Activated naive CD8-positive, alpha-beta T cell treated with anti-CD3 and anti-CD28 coated beads, Interleukin-2, amount 50 U/mL, for 24 hours (primary cell): ENCODE measurements at regions not wholly inside any gene's neighbourhood (a gene's known extent, or its start where the extent isn't known, plus 50 kb on each side); places are given as distances from the start of the nearest gene placed in this dataset.
"Not testable (repeated sequence)": the region's sequence is repeated elsewhere in the genome, so short reads cannot be mapped to it uniquely, and the experiment has no call there.

Experiments
- ATAC-seq: fragments of 150-1000 bp; cut with Tn5 transposase; one replicate; pipeline ENCODE4 v1.10.0; 2021
- DNase-seq: peaks from one replicate; pipeline ENCODE4 v3.0.0; 2021
- H3K27ac Mint-ChIP-seq: one replicate; pipeline ENCODE4 v1.8.0; 2021; ENCODE audit warnings: mild to moderate bottlenecking, mixed read lengths
- H3K27me3 Mint-ChIP-seq: one replicate; pipeline ENCODE4 v1.8.0; 2021; ENCODE audit warnings: mixed read lengths
- H3K36me3 Mint-ChIP-seq: one replicate; pipeline ENCODE4 v1.8.0; 2021; ENCODE audit warnings: low read depth, mixed read lengths
- H3K4me1 Mint-ChIP-seq: one replicate; pipeline ENCODE4 v1.8.0; 2021; ENCODE audit warnings: mixed read lengths
- H3K4me3 Mint-ChIP-seq: one replicate; pipeline ENCODE4 v1.8.0; 2021; ENCODE audit warnings: mild to moderate bottlenecking, moderate library complexity, mixed read lengths
- H3K9me3 Mint-ChIP-seq: one replicate; pipeline ENCODE4 v1.8.0; 2021; ENCODE audit warnings: mixed read lengths

DNA sequence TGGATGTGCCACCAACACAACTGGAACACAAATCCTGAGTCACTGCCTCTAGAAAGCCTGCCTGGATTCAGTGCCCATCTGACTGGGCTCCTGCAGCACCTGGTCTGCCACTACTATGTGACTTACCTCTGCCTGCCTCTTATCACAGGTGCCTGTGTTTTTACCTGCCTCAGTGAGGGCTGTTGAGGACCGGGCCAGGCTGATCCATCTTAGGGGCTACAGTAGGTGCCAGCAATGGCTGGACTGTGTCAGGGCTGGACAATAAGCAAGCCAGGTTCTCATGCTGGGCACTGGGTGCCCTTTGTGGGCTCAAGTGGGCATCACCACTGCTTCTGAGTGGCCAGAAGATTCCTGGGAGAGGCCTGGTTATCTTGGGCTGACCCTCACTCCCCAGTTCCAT is 948.6 kb upstream of the TPTE start:
- not testable (repeated sequence) for H3K27ac Mint-ChIP-seq, H3K36me3 Mint-ChIP-seq, H3K27me3 Mint-ChIP-seq, ATAC-seq, H3K4me1 Mint-ChIP-seq, H3K4me3 Mint-ChIP-seq, DNase-seq, H3K9me3 Mint-ChIP-seq

DNA sequence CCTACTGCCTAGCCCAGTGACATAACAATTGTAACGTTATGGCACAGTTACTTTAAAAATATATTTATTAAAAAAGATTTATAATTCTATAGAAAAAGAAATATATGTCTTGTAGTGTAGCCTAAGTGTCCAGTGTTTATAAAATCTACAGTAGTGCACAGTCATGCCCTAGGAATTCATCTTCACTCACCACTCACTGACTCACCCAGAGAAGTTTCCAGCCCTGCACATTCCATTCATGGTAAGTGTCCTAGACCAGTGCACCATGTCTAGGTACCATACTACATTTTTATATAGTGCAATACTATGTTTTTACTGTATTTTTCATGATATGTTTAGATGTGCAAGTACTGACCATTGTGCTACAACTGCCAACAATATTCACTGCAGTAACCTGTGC is 947.9 kb upstream of the TPTE start:
- not testable (repeated sequence) for H3K27ac Mint-ChIP-seq, H3K36me3 Mint-ChIP-seq, DNase-seq, H3K27me3 Mint-ChIP-seq, H3K9me3 Mint-ChIP-seq, ATAC-seq, H3K4me1 Mint-ChIP-seq, H3K4me3 Mint-ChIP-seq

DNA sequence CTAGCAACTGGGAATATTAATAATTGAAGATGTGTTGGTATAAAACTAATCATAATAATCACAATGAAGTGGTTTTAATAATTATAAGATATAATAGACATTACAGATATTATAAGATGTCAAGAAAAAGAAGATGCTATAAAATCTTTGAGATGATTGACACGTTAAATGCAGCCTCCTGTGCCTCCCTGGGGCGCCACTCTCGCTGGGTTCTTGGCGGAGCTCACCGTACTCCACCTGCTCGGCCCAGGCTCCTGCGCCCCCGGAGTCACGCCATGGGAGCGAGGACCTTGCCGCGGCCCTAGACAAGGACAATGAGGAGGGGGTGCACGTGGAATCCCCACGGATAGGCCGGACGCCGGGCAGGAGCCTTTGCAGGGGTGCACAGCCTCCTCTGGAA is 942.1 kb upstream of the TPTE start:
- DNase-seq, H3K4me1 Mint-ChIP-seq, H3K27me3 Mint-ChIP-seq, H3K4me3 Mint-ChIP-seq, ATAC-seq, H3K9me3 Mint-ChIP-seq, H3K36me3 Mint-ChIP-seq, H3K27ac Mint-ChIP-seq: not testable (repeated sequence)

DNA sequence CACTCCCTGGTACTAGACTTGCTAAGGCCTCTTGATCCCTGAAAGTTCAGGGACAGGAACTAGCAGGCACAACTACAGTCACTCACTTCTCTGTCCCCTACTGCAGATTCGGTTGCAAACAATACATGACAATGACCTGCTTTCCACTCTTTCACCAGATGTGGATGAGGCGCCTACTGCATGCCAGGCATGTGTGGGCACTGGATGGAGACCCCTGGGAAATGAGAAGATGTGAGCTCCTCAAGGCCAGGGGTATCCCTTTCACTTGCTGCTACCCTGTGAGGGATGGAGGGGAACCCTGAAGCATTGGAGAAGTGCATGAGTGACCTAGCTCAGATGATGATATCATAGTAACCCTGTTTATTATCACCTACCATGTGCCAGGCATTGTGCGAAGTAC is 933.4 kb upstream of the TPTE start:
- not testable (repeated sequence) for H3K27ac Mint-ChIP-seq, ATAC-seq

DNA sequence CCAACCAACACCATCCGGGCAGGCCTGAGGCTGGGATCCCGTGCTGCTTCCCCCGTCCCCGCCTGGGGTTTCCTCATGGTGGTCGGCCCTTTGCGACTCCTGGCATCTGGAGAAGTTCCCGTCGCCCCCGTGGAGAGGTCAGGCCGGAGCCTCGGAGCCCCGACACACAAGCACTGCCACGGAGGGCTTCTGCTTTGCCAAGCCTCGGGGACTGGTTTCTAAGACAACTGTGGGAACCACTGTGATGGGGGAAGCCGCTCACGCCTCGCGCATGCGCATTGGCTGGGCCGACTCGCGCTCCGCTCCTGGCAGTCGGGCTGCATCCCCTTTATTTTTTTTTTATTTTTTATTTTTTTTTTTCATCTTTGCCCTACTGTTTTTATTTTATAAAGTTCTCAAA is 928.8 kb upstream of the TPTE start:
- not testable (repeated sequence) for DNase-seq, ATAC-seq, H3K4me3 Mint-ChIP-seq, H3K27ac Mint-ChIP-seq, H3K36me3 Mint-ChIP-seq, H3K4me1 Mint-ChIP-seq, H3K27me3 Mint-ChIP-seq, H3K9me3 Mint-ChIP-seq

More for the DNA sequence above, 933.4 kb upstream of the TPTE start:
- not testable (repeated sequence) for H3K36me3 Mint-ChIP-seq, H3K9me3 Mint-ChIP-seq, H3K27me3 Mint-ChIP-seq, DNase-seq, H3K4me3 Mint-ChIP-seq, H3K4me1 Mint-ChIP-seq

DNA sequence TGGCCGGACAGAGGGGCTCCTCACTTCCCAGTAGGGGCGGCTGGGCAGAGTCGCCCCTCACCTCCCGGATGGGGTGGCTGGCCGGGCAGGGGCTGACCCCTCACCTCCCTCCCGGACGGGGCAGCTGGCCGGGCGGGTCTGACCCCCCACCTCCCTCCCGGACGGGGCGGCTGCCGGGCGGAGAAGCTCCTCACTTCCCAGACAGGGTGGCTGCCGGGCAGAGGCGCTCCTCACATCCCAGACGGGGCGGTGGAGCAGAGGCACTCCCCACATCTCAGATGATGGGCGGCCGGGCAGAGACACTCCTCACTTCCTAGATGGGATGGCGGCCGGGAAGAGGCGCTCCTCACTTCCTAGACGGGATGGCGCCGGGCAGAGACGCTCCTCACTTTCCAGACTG is 927.7 kb upstream of the TPTE start:
- not testable (repeated sequence) for ATAC-seq, H3K4me1 Mint-ChIP-seq, H3K9me3 Mint-ChIP-seq, H3K4me3 Mint-ChIP-seq, H3K27me3 Mint-ChIP-seq, DNase-seq, H3K36me3 Mint-ChIP-seq, H3K27ac Mint-ChIP-seq

DNA sequence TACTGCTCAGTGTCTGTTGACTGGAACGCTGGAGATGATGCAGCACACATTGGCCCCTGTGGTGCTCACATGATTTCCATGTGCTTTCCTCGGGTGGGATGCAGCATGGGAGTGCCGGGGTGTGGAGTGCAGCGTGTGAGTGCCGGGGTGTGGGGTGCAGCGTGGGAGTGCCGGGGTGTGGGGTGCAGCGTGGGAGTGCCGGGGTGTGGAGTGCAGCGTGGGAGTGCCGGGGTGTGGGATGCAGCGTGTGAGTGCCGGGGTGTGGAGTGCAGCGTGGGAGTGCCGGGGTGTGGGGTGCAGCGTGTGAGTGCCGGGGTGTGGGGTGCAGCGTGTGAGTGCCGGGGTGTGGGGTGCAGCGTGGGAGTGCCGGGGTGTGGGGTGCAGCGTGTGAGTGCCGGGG is 907.4 kb upstream of the TPTE start:
- not testable (repeated sequence) for H3K27ac Mint-ChIP-seq, H3K9me3 Mint-ChIP-seq, H3K36me3 Mint-ChIP-seq, H3K4me1 Mint-ChIP-seq, ATAC-seq, H3K4me3 Mint-ChIP-seq, DNase-seq, H3K27me3 Mint-ChIP-seq

DNA sequence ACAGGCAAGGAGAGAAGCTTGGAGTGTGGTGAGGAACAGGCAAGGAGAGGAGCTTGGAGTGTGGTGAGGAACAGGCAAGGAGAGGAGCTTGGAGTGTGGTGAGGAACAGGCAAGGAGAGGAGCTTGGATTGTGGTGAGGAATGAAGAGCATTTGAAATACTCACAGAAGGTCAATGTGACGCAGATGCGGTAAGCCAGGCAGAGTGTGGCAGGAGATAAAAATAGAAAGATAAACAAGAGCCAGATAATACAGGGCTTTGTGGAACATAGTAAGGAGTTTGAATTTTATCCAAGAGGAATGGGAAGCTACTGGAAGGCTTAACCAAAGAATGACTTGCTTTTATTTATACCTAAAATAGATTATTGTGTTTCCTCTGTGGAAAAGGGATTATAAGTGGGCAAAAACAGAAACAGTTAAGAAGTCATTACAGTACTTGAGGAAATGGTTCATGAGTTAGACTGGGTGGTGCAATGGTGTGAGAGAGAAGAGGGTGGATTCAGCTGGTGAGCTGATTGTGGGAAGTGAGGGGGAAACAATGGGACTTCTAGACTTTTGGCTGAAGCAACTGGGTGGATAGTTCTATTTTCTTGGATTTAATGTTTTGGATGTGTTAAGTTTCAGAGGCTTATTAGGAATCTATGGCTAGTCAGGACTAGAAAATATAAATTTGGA is 900.1 kb upstream of the TPTE start:
- not testable (repeated sequence) for H3K27ac Mint-ChIP-seq, H3K36me3 Mint-ChIP-seq, H3K27me3 Mint-ChIP-seq, ATAC-seq, H3K4me3 Mint-ChIP-seq, H3K9me3 Mint-ChIP-seq, DNase-seq, H3K4me1 Mint-ChIP-seq

DNA sequence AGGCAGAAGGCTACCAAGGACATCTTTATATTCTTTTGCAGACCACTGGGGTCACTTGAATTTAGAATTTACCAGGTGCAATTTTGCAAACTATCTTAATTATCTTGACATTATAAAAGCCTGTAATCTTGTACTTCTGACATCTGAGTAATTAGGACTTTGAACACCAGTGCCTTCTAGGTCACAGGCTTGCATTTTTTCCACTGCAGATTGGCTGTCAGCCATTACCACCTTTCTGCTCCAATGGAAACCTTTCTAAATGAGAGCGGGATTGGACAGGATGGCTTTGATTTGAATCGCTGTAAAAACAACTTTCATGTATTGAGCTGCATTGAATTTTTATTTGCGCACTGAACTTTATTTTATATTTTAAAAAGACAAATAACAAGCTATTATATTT is 893.3 kb upstream of the TPTE start:
- not testable (repeated sequence) for ATAC-seq, H3K36me3 Mint-ChIP-seq, H3K27me3 Mint-ChIP-seq, H3K27ac Mint-ChIP-seq, H3K4me3 Mint-ChIP-seq, H3K4me1 Mint-ChIP-seq, H3K9me3 Mint-ChIP-seq, DNase-seq

DNA sequence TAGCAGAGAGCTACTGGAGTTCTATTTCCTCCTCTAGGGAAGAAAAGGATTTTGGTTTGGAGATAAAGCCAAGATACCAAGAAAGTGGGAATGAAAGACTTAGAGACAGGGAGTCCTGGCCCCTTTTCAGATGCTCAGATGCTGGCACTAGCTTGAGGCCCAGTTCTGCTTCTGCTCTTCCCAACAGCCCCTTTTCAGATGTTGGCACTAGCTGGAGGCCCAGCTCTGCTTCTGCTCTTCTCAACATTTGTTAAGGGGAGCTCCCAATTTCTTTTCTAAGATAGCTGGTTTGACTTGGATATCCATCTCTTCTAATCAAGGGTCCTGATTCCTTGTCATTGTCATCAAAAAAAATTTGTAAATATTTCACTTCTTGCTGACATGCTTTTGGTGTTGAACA is 874.0 kb upstream of the TPTE start:
- not testable (repeated sequence) for H3K27me3 Mint-ChIP-seq, H3K4me3 Mint-ChIP-seq, ATAC-seq, H3K4me1 Mint-ChIP-seq, H3K27ac Mint-ChIP-seq, DNase-seq, H3K36me3 Mint-ChIP-seq
- H3K9me3 Mint-ChIP-seq: peaks cover 12% of the 10 kb centered on the region

DNA sequence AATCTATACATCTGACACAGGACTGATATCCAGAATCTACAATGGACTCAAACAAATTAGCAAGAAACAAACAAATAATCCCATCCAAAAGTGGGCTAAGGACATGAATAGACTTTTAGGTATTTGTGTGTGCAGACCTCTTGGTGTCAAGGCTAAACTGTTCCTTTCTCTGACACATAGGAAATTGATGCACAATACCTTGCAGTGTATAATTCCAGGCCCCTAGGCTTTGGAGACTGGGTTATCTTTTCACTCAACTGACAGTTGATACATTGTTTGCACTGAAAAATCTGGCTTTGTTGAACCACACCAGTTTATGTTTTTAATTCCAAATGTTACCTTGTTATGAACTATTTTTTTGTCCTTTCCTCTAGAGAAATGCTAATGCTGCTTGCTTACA is 873.1 kb upstream of the TPTE start:
- not testable (repeated sequence) for H3K4me3 Mint-ChIP-seq, H3K36me3 Mint-ChIP-seq, DNase-seq, ATAC-seq, H3K4me1 Mint-ChIP-seq, H3K27ac Mint-ChIP-seq, H3K27me3 Mint-ChIP-seq
- H3K9me3 Mint-ChIP-seq: peaks cover 12% of the 10 kb centered on the region

DNA sequence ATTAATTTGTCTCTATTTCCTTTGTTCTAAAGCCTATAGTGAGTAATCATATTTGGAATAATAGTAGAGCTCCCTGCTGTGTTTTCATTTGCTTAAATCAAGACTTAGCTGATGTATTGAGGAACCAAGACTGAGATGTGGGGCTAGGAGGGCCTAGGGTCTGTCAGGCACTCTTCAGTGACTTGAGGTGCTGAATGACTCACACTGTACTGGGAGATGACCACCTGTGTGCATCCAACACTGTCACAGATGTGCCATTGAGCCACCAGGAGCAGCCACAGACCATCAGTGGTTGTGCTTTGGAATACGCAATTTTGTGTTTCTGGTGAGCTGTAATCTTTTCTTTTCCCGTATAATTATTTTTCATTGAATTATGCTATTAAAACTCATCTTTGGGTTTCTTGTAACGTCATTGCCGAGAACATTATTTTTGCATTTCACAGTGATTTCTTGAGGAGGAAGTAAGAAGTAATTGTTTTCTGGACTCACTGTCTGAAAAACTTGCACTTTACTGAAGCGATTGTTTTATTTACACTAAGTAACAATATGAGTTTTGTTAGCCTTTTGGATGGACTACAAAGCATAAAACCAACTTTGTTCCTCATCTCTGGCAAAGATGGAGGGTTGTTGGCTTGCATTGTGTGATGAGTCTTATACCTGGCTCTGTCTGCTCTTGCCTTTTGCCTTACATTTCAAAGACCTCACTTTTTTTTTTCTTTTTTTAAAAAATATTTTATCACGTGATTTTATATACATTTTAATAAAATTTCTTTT is 872.2 kb upstream of the TPTE start:
- H3K4me3 Mint-ChIP-seq, H3K4me1 Mint-ChIP-seq, DNase-seq, ATAC-seq, H3K27me3 Mint-ChIP-seq, H3K36me3 Mint-ChIP-seq, H3K27ac Mint-ChIP-seq: not testable (repeated sequence)
- peaks cover 12% of the 10 kb centered on the region for H3K9me3 Mint-ChIP-seq

DNA sequence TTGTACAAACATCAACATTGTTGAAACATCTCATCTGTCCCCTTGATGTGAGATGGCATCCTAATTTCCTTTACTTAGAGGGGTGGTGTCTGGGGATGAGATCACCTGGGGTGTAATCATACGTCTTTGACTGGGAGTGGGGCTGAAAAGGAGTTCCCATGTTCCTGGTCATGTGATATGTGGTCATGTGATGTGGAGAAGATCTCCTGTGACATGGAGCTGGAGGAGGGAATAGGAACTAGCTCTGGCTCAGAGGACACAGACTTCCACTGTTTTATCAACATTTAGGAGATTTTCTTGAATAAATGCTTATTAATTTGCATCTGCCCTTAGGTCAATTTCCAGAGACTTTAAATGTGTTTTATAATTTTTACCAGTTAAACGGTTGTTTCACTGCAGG is 868.6 kb upstream of the TPTE start:
- not testable (repeated sequence) for H3K4me1 Mint-ChIP-seq, H3K27ac Mint-ChIP-seq, H3K36me3 Mint-ChIP-seq, H3K27me3 Mint-ChIP-seq, ATAC-seq, H3K4me3 Mint-ChIP-seq, DNase-seq
- peaks cover 23% of the 10 kb centered on the region for H3K9me3 Mint-ChIP-seq

DNA sequence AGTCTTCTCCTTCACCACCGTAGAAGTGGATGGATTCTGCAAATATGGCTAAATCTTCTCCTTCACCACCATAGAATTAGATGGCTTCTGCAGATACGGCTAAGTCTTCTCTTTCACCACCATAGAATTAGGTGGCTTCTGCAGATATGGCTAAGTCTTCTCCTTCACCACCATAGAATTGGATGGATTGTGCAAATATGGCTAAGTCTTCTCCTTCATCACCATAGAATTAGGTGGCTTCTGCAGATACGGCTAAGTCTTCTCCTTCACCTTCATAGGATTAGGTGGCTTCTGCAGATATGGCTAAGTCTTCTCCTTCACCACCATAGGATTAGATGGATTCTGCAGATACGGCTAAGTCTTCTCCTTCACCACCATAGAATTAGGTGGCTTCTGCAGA is 866.2 kb upstream of the TPTE start:
- not testable (repeated sequence) for H3K4me3 Mint-ChIP-seq, ATAC-seq, H3K27me3 Mint-ChIP-seq, H3K36me3 Mint-ChIP-seq, H3K27ac Mint-ChIP-seq, H3K4me1 Mint-ChIP-seq, DNase-seq
- peaks cover 26% of the 10 kb centered on the region for H3K9me3 Mint-ChIP-seq

DNA sequence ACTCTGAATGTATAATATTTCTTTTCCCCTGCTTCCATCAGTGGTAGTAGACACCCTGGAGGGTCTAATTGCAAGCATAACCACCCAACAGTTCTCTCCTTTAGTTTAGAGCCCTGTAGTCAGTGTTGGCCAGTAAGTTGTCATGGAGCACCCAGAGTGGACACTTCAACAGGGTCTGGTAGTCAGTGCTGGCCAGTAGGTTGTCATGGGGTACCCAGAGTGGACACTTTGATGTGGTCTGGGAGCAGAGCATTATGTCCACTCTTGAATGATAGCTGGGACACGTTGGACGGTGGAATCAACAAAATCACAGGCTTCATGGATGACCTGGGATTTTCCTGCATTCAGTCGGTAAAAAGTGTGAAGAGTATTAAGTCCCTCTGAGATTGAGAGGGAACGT is 864.9 kb upstream of the TPTE start:
- DNase-seq, H3K36me3 Mint-ChIP-seq, H3K4me1 Mint-ChIP-seq, H3K27me3 Mint-ChIP-seq, H3K4me3 Mint-ChIP-seq, H3K27ac Mint-ChIP-seq, ATAC-seq: not testable (repeated sequence)
- H3K9me3 Mint-ChIP-seq: peaks cover 22% of the 10 kb centered on the region
